Left ventricle myocardium inferior (tissue), 1 donor: ENCODE measurements at regions not wholly inside any gene's neighbourhood (a gene's known extent, or its start where the extent isn't known, plus 50 kb on each side); places are given as distances from the start of the nearest gene placed in this dataset.

ENCODE experiments used
- DNase-seq: peaks from one replicate; pipeline ENCODE4 v3.0.0-alpha.2; 2020
- H3K27ac ChIP-seq: fragments of 200-600 bp; replicated peaks from 2 replicates; pipeline ENCODE4 v1.8.0; 2021
- H3K27me3 ChIP-seq: fragments of 200-600 bp; 2 replicates; pipeline ENCODE4 v1.8.0; 2021; ENCODE audit warnings: low read depth
- H3K36me3 ChIP-seq: fragments of 200-600 bp; 2 replicates; pipeline ENCODE4 v1.8.0; 2021
- H3K4me1 ChIP-seq: fragments of 200-600 bp; 2 replicates; pipeline ENCODE4 v1.8.0; 2021
- H3K4me3 ChIP-seq: fragments of 200-600 bp; 2 replicates; pipeline ENCODE4 v1.8.0; 2021; ENCODE audit warnings: mild to moderate bottlenecking, moderate library complexity
- H3K9me3 ChIP-seq: fragments of 200-600 bp; replicated peaks from 2 replicates; pipeline ENCODE4 v1.8.0; 2021
- intact Hi-C: fragments of 100-400 bp; cut with micrococcal nuclease; formaldehyde crosslinking; loops from one replicate; pipeline ENCODE4 v1.11.0; 2022
- TF ChIP-seq, protein P1 (sequence below): fragments of 200-600 bp; IDR thresholded peaks from 2 replicates; pipeline ENCODE4 v1.8.0; 2021; ENCODE audit warnings: antibody characterized with exemption, mild to moderate bottlenecking, borderline replicate concordance
- donor health status: DM: no; HTN: yes; CAD: no; lungs with severe emphysema.

DNA sequence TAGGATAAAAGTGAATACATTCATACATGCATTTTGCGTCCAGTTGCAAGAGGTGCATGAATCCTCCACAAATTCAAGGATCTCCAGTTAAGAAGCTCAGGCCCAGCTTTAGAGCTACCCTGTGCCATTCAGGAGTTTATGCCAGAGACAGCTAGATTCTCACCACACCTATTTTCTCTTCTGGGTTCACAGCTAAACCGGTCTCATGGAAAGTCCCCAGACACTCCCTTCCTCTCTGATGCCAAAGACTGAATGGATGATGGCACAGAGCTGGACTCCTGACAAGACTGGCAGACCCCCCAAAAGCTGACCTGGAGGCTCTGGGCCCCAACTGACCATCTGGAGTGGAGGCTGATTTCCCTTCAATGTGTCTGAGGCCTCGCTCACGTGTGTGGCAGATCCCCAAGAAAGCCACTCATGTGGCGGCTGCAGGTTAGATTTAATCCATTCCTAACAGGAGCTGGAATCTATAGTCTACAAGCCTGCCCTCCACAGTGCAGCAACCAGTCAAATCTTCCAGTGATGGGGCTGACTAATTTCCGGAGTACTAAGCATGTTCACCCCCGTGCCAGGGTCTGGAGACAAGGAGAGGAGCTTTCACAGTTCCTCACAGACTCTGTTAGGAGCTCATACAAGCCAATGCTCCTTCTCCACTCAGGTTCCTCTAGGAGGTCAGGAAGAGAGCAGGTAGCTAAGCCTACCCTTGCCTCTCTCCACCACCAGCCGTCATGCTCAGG, 257.1 kb downstream of the BCL11A start:
- TF ChIP-seq, protein P1, sequence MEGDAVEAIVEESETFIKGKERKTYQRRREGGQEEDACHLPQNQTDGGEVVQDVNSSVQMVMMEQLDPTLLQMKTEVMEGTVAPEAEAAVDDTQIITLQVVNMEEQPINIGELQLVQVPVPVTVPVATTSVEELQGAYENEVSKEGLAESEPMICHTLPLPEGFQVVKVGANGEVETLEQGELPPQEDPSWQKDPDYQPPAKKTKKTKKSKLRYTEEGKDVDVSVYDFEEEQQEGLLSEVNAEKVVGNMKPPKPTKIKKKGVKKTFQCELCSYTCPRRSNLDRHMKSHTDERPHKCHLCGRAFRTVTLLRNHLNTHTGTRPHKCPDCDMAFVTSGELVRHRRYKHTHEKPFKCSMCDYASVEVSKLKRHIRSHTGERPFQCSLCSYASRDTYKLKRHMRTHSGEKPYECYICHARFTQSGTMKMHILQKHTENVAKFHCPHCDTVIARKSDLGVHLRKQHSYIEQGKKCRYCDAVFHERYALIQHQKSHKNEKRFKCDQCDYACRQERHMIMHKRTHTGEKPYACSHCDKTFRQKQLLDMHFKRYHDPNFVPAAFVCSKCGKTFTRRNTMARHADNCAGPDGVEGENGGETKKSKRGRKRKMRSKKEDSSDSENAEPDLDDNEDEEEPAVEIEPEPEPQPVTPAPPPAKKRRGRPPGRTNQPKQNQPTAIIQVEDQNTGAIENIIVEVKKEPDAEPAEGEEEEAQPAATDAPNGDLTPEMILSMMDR: no peak
- H3K4me3 ChIP-seq: no peak overlapping the region

DNA sequence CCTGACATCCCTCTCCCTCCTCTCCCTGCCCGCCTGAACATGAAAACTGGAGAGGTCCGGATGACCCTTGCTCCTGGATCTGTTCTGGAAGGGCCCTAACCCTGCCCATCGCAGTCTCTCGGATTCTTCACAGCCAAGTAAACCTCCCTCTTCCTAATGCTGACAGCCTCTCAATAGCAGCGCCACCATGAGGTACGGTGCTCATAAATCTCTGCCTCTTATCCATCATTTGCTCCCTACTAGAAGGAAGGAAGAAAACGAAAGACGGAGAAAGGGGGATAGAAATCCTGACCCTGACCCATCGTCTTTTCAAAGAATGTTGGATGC, 257.9 kb downstream of the BCL11A start:
- TF ChIP-seq, protein P1: no peak
- Histone ChIP-seq H3K27ac (no peak overlapping the region), H3K36me3 (no peaks in the 10 kb centered on the region), H3K4me1 (no peaks in the 10 kb centered on the region), H3K27me3 (no peaks in the 10 kb centered on the region), H3K9me3 (no peaks in the 10 kb centered on the region), H3K4me3 (no peak overlapping the region)
- no peak for DNase-seq
- intact Hi-C loops: no loop called here

More for the DNA sequence above, 257.1 kb downstream of the BCL11A start:
- intact Hi-C loops: no loop called here
- no peaks in the 10 kb centered on the region for H3K9me3 ChIP-seq
- H3K4me1 ChIP-seq: no peaks in the 10 kb centered on the region
- no peak for DNase-seq
- H3K27me3 ChIP-seq: no peaks in the 10 kb centered on the region
- H3K27ac ChIP-seq: no peak overlapping the region
- H3K36me3 ChIP-seq: no peaks in the 10 kb centered on the region

DNA sequence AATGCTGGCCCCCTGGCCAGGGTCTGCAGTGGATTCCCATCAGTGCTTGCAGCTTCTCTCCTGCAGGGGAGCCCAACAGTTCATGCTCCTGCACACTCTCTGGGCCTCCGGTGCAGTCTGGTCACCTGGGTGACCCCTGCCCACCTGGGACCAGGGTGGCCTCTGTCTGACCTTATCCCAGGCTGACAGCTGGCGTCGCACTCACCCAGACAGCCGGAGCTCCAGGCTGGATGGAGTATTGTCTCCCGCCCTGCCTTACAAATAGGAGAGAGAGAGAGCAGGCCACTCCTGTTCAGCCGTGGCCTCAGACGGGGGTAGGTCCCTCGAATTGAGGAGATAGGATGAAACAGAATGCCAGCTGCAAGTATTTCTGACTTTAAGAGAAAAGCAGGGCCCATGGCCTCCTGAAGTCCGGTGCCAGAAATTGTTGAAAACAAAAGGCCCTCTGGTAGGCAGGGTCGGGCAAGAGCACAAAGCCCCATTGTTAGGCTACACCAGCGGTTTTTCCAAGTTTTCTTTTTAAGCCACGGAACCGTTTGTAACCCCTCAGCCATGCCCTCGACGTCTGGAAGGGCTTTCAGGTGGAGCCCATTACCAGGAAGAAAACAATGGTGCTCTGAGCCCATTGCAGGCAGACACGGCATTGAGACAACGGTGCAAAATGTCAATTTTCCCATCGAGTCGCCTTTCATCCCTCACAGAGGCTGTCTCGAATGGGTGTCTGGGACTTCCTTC, 258.4 kb downstream of the BCL11A start:
- no peaks in the 10 kb centered on the region for H3K27me3 ChIP-seq
- no peak for DNase-seq
- H3K9me3 ChIP-seq: no peaks in the 10 kb centered on the region
- H3K4me3 ChIP-seq: no peak overlapping the region
- TF ChIP-seq, protein P1: no peak
- intact Hi-C loops: no loop called here
- no peak overlapping the region for H3K27ac ChIP-seq
- no peaks in the 10 kb centered on the region for H3K36me3 ChIP-seq
- no peaks in the 10 kb centered on the region for H3K4me1 ChIP-seq

DNA sequence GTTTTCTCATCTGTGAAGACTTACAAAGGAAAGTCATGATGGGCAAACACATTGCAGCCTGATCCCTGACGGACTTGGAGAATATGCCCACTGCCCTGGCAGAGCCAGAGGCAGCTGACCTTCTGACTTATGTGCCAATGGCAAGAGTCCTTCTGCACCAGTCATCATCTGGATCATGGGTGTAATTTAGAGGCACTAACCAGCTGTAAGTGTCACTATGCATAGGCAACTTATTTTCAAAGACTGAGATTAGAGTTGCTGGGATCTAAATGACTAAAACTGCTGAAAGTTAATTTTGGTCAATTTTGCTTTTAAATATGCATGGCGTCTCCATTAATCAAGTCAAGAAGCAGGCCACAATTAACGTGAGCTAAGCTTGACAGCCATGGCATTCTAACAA, 261.2 kb downstream of the BCL11A start:
- Histone ChIP-seq H3K4me1 (no peaks in the 10 kb centered on the region), H3K36me3 (no peaks in the 10 kb centered on the region), H3K9me3 (no peaks in the 10 kb centered on the region), H3K27me3 (peaks cover 9% of the 10 kb centered on the region), H3K4me3 (no peak overlapping the region), H3K27ac (no peak overlapping the region)
- intact Hi-C loops: no loop called here
- TF ChIP-seq, protein P1: no peak
- DNase-seq: no peak

DNA sequence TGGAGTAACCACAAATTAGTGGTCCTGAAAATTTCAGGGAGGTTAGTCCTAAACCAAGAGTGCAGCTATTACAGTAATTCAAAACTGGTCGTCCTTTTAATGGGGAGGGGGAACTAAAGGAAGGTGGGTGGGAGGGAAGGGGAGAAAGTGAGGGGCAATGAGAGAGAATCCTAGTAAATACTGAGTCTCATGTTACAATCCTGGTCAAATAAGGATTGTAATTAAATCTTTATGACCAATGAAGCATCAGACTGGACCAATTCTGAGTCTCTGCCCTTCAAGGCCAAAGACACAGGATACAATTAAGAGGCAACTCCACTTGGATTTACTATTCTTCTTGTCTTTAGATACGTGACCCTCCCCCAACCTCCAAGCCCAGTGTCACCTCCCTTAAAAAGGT, 262.9 kb downstream of the BCL11A start:
- TF ChIP-seq, protein P1: no peak
- no peak for DNase-seq
- intact Hi-C loops: no loop called here
- Histone ChIP-seq H3K4me3 (no peak overlapping the region), H3K27me3 (peaks cover 9% of the 10 kb centered on the region), H3K36me3 (no peaks in the 10 kb centered on the region), H3K9me3 (no peaks in the 10 kb centered on the region), H3K27ac (no peak overlapping the region), H3K4me1 (no peaks in the 10 kb centered on the region)
